ENCODE measurements at regions not wholly inside any gene's neighbourhood (a gene's known extent, or its start where the extent isn't known, plus 50 kb on each side); places are given as distances from the start of the nearest gene placed in this dataset.

DNA sequence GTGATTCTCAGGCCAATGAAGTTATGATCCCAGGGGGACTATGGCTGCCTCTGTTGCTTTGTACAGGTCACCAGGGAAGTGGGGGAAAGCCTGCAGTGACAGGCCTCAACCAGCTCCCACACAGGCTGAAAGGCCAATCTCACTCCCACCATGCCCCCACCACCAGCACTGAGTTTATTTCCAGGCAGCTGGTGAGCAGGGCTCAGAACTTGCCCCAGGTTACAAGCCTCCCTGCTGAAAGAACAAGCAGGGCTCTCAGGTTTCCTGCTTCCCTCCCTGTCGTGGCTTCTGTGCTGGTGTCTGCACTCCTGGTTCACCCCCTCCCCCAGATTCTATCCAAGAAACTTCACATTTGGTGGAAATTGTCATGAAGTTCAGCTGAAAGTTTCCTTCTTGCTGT lies 260.3 kb downstream of the CCDC59 start:
- TF ChIP-seq POLR2A (IDR thresholded peaks at IDR 0.05) = no peak
- no peak for TF ChIP-seq CTCF (IDR thresholded peaks at IDR 0.05)
- Histone ChIP-seq H3K36me3 (no peaks in the 10 kb centered on the region), H3K4me1 (no peaks in the 10 kb centered on the region), H3K27ac (no peak overlapping the region), H3K9me3 (no peaks in the 10 kb centered on the region), H3K27me3 (no peaks in the 10 kb centered on the region), H3K4me3 (no peak overlapping the region)
- no peak for DNase-seq

DNA sequence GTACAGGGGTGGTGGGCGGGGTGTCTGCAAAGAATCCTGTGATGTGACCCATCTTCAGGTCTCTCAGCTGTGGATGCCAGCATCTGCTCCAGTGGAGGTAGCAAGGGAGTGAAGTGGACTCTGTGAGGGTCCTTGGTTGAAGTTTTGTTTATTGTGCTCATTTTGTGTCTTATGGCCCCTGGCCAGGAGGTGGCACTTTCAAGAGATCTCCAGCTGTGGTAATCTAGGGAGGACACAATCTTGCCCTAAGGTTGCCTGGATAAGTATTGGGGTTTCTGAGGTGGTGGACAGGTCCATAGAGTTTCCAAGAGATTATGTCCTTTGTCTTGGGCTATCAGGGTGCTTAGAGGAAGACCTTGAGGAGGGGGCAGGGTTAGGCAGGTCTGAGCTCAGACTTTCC lies 260.7 kb downstream of the CCDC59 start:
- H3K27ac ChIP-seq = no peak overlapping the region
- DNase-seq = no peak
- H3K9me3 ChIP-seq = no peaks in the 10 kb centered on the region
- H3K4me3 ChIP-seq = no peak overlapping the region
- no peaks in the 10 kb centered on the region for H3K36me3 ChIP-seq
- H3K4me1 ChIP-seq = no peaks in the 10 kb centered on the region
- TF ChIP-seq POLR2A (IDR thresholded peaks at IDR 0.05) = no peak
- TF ChIP-seq CTCF (IDR thresholded peaks at IDR 0.05) = no peak
- H3K27me3 ChIP-seq = no peaks in the 10 kb centered on the region

- Histone ChIP-seq H3K27ac (no peak overlapping the region), H3K4me1 (no peaks in the 10 kb centered on the region), H3K4me3 (no peak overlapping the region), H3K36me3 (no peaks in the 10 kb centered on the region), H3K9me3 (no peaks in the 10 kb centered on the region), H3K27me3 (no peaks in the 10 kb centered on the region)
- no peak for DNase-seq
- TF ChIP-seq CTCF (IDR thresholded peaks at IDR 0.05) = no peak
- no peak for TF ChIP-seq POLR2A (IDR thresholded peaks at IDR 0.05)
These were observed 268.0 kb downstream of the CCDC59 start for GRCh38 chr12:82090165-82090564.

- Histone ChIP-seq H3K27ac (no peak overlapping the region), H3K27me3 (no peaks in the 10 kb centered on the region), H3K4me3 (no peak overlapping the region), H3K9me3 (no peaks in the 10 kb centered on the region), H3K4me1 (no peaks in the 10 kb centered on the region), H3K36me3 (no peaks in the 10 kb centered on the region)
- no peak for DNase-seq
- TF ChIP-seq CTCF (IDR thresholded peaks at IDR 0.05) (no peak), POLR2A (IDR thresholded peaks at IDR 0.05) (no peak)
These were observed 268.6 kb downstream of the CCDC59 start for GRCh38 chr12:82089369-82090121.

GRCh38 chr12:82082501-82082900 lies 275.7 kb downstream of the CCDC59 start:
- H3K4me1 ChIP-seq = no peaks in the 10 kb centered on the region
- no peaks in the 10 kb centered on the region for H3K36me3 ChIP-seq
- H3K4me3 ChIP-seq = no peak overlapping the region
- H3K9me3 ChIP-seq = no peaks in the 10 kb centered on the region
- DNase-seq = no peak
- H3K27ac ChIP-seq = no peak overlapping the region
- TF ChIP-seq CTCF (IDR thresholded peaks at IDR 0.05) = no peak
- TF ChIP-seq POLR2A (IDR thresholded peaks at IDR 0.05) = no peak
- H3K27me3 ChIP-seq = no peaks in the 10 kb centered on the region

Measured in Peyer's patch (tissue), 4 donors.